H9 (cell line): ENCODE measurements at regions not wholly inside any gene's neighbourhood (a gene's known extent, or its start where the extent isn't known, plus 50 kb on each side); places are given as distances from the start of the nearest gene placed in this dataset.

Experiments
- DNase-seq: peaks from one replicate; pipeline ENCODE4 v3.0.0-alpha.2; 2017
- H2AFZ ChIP-seq: one replicate; pipeline ENCODE4 v1.6.1; 2013; ENCODE audit warnings: mild to moderate bottlenecking, low read length, control low read depth, moderate library complexity
- H2AK5ac ChIP-seq: 2 replicates; pipeline ENCODE4 v1.6.1; 2013; ENCODE audit warnings: low read length, control low read depth, mixed read lengths; ENCODE audit not compliant: insufficient read length
- H2BK120ac ChIP-seq: one replicate; pipeline ENCODE4 v1.6.1; 2013; ENCODE audit warnings: low read depth, mild to moderate bottlenecking, low read length, control low read depth, inconsistent platforms; ENCODE audit not compliant: poor library complexity, severe bottlenecking
- H2BK12ac ChIP-seq: 2 replicates; pipeline ENCODE4 v1.6.1; 2013; ENCODE audit warnings: low read length, control low read depth, mixed read lengths, low read depth; ENCODE audit not compliant: insufficient read length
- H2BK15ac ChIP-seq: 2 replicates; pipeline ENCODE4 v1.6.1; 2013; ENCODE audit warnings: low read depth, low read length, control low read depth
- H2BK20ac ChIP-seq: one replicate; pipeline ENCODE4 v1.6.1; 2013; ENCODE audit warnings: low read depth, mild to moderate bottlenecking, low read length, control low read depth, inconsistent platforms; ENCODE audit not compliant: poor library complexity, severe bottlenecking
- H2BK5ac ChIP-seq: 2 replicates; pipeline ENCODE4 v1.6.1; 2013; ENCODE audit warnings: low read length, control low read depth, mixed read lengths; ENCODE audit not compliant: insufficient read length
- H3K14ac ChIP-seq: 2 replicates; pipeline ENCODE4 v1.6.1; 2013; ENCODE audit warnings: low read length, control low read depth; ENCODE audit not compliant: insufficient read depth
- H3K18ac ChIP-seq: 2 replicates; pipeline ENCODE4 v1.6.1; 2013; ENCODE audit warnings: low read depth, mild to moderate bottlenecking, mixed read lengths, low read length, control low read depth; ENCODE audit not compliant: insufficient read length
- H3K23ac ChIP-seq: 2 replicates; pipeline ENCODE4 v1.6.1; 2013; ENCODE audit warnings: low read length, control low read depth, mixed read lengths, low read depth; ENCODE audit not compliant: insufficient read length
- H3K23me2 ChIP-seq: 2 replicates; pipeline ENCODE4 v1.6.1; 2013; ENCODE audit warnings: low read depth, mild to moderate bottlenecking, mixed read lengths, low read length, control low read depth; ENCODE audit not compliant: insufficient read length, poor library complexity, severe bottlenecking
- H3K27ac ChIP-seq: 2 replicates; pipeline ENCODE4 v1.5.1; 2013; ENCODE audit warnings: low read length, control low read depth, mixed read lengths, low read depth; ENCODE audit not compliant: insufficient read length
- H3K27me3 ChIP-seq: 2 replicates; pipeline ENCODE4 v1.6.1; 2013; ENCODE audit warnings: low read length, control low read depth, inconsistent platforms; ENCODE audit not compliant: insufficient read depth
- H3K4ac ChIP-seq: 2 replicates; pipeline ENCODE4 v1.6.1; 2013; ENCODE audit warnings: low read depth, mild to moderate bottlenecking, control low read depth, inconsistent platforms, low read length, moderate library complexity
- H3K4me1 ChIP-seq: 2 replicates; pipeline ENCODE4 v1.6.1; 2013; ENCODE audit warnings: low read length, control low read depth, inconsistent platforms; ENCODE audit not compliant: insufficient read depth
- H3K4me2 ChIP-seq: 2 replicates; pipeline ENCODE4 v1.6.1; 2013; ENCODE audit warnings: low read length, control low read depth, mixed read lengths; ENCODE audit not compliant: insufficient read length, insufficient read depth
- H3K56ac ChIP-seq: 2 replicates; pipeline ENCODE4 v1.6.1; 2013; ENCODE audit warnings: low read depth, mild to moderate bottlenecking, mixed read lengths, low read length, control low read depth; ENCODE audit not compliant: insufficient read length
- H3K79me1 ChIP-seq: 2 replicates; pipeline ENCODE4 v1.6.1; 2013; ENCODE audit warnings: low read depth, mild to moderate bottlenecking, moderate library complexity, low read length, control low read depth, inconsistent platforms; ENCODE audit not compliant: insufficient read depth, poor library complexity, severe bottlenecking
- H3K79me2 ChIP-seq: 2 replicates; pipeline ENCODE4 v1.6.1; 2013; ENCODE audit warnings: low read length, control low read depth, inconsistent platforms; ENCODE audit not compliant: insufficient read depth
- H3K9ac ChIP-seq: 2 replicates; pipeline ENCODE4 v1.6.1; 2013; ENCODE audit warnings: low read length, control low read depth, mixed read lengths; ENCODE audit not compliant: insufficient read length; ENCODE audit errors: extremely low read depth
- H3K9me3 ChIP-seq: one replicate; pipeline ENCODE4 v1.6.1; 2013; ENCODE audit warnings: low read depth, low read length, inconsistent platforms; ENCODE audit not compliant: control insufficient read depth
- H3T11ph ChIP-seq: one replicate; pipeline ENCODE4 v1.6.1; 2013; ENCODE audit warnings: mild to moderate bottlenecking, low read length, control low read depth, inconsistent platforms
- H4K20me1 ChIP-seq: one replicate; pipeline ENCODE4 v1.6.1; 2013; ENCODE audit not compliant: control insufficient read depth, insufficient read length, insufficient read depth
- H4K5ac ChIP-seq: 2 replicates; pipeline ENCODE4 v1.6.1; 2013; ENCODE audit warnings: low read depth, mild to moderate bottlenecking, mixed read lengths, low read length, control low read depth; ENCODE audit not compliant: insufficient read length
- H4K8ac ChIP-seq: replicated peaks from 2 replicates; pipeline ENCODE4 v1.6.1; 2013; ENCODE audit warnings: low read length, control low read depth, mixed read lengths, low read depth; ENCODE audit not compliant: insufficient read length
- H4K91ac ChIP-seq: 2 replicates; pipeline ENCODE4 v1.6.1; 2013; ENCODE audit warnings: low read depth, mild to moderate bottlenecking, moderate library complexity, mixed read lengths, low read length, control low read depth; ENCODE audit not compliant: insufficient read length
- H3K27ac Mint-ChIP-seq, 3 experiments: 2 replicates in 2 of 3; 3 replicates in 1 of 3; pipeline ENCODE4 v1.8.0; 2020 to 2021; ENCODE audit warnings: mixed read lengths in 3 of 3, mild to moderate bottlenecking in 1 of 3, moderate library complexity in 1 of 3
- H3K27me3 Mint-ChIP-seq: 2 replicates; pipeline ENCODE4 v1.8.0; 2021; ENCODE audit warnings: low read depth, mild to moderate bottlenecking, moderate library complexity, mixed read lengths
- H3K36me3 Mint-ChIP-seq, 3 experiments: 2 replicates in 2 of 3; 3 replicates in 1 of 3; pipeline ENCODE4 v1.8.0; 2020 to 2021; ENCODE audit warnings: low read depth in 3 of 3, mixed read lengths in 3 of 3; ENCODE audit not compliant: insufficient read depth in 1 of 3
- H3K4me1 Mint-ChIP-seq, 2 experiments: 2 replicates each; pipeline ENCODE4 v1.8.0; 2020; ENCODE audit warnings: mixed read lengths in 2 of 2
- H3K4me3 Mint-ChIP-seq, 2 experiments: 2 replicates in 1 of 2; 3 replicates in 1 of 2; pipeline ENCODE4 v1.8.0; 2020 to 2021; ENCODE audit warnings: mild to moderate bottlenecking in 2 of 2, mixed read lengths in 2 of 2, moderate library complexity in 1 of 2
- H3K9me3 Mint-ChIP-seq, 2 experiments: 2 replicates in 1 of 2; 3 replicates in 1 of 2; pipeline ENCODE4 v1.8.0; 2020; ENCODE audit warnings: mild to moderate bottlenecking in 2 of 2, mixed read lengths in 2 of 2, moderate library complexity in 1 of 2
- WGBS: extraction: QIAGEN DNeasy Blood & Tissue Kit; methylation state at CpG from one replicate; pipeline ENCODE4 v1.1.7; 2013; ENCODE audit warnings: missing lambda C conversion rate, low lambda C conversion rate, mixed read lengths; ENCODE audit not compliant: insufficient read length; ENCODE audit errors: extremely low coverage; 5-methylcytosine and 5-hydroxymethylcytosine counted together
- TF ChIP-seq, protein P1 (sequence below): fragments of 200-600 bp; sonication (generic); conservative IDR thresholded peaks from 3 replicates; pipeline ENCODE4 v1.8.0; 2021; ENCODE audit warnings: antibody characterized with exemption, mild to moderate bottlenecking

DNA sequence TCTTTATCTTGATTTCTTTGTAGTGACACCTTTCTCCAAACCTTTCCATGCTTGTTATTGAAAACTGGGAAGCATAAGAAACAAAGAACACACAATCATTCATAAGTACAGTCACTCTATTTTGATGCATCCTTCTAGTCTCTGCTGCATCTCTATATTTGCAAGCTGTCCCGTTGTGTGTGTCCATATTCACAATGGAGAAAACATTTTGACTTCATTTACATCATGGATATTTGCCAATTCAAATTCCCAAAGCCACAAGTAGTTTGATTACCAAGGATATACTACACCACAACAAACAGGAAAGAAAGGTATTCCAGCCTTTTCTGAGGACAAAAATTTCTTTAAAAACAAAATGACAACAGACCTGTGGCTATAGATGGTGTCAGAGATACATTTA, 673.8 kb downstream of the STIM2 start:
- WGBS, result no CpG with 5 or more reads among the region's 1 CpG
- no peaks in the 10 kb centered on the region for H3K79me2 ChIP-seq
- TF ChIP-seq, protein P1, sequence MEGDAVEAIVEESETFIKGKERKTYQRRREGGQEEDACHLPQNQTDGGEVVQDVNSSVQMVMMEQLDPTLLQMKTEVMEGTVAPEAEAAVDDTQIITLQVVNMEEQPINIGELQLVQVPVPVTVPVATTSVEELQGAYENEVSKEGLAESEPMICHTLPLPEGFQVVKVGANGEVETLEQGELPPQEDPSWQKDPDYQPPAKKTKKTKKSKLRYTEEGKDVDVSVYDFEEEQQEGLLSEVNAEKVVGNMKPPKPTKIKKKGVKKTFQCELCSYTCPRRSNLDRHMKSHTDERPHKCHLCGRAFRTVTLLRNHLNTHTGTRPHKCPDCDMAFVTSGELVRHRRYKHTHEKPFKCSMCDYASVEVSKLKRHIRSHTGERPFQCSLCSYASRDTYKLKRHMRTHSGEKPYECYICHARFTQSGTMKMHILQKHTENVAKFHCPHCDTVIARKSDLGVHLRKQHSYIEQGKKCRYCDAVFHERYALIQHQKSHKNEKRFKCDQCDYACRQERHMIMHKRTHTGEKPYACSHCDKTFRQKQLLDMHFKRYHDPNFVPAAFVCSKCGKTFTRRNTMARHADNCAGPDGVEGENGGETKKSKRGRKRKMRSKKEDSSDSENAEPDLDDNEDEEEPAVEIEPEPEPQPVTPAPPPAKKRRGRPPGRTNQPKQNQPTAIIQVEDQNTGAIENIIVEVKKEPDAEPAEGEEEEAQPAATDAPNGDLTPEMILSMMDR, result no peak
- no peak overlapping the region for H2BK12ac ChIP-seq
- no peak overlapping the region for H4K8ac ChIP-seq
- no peak overlapping the region for H2BK20ac ChIP-seq
- no peak overlapping the region for H4K5ac ChIP-seq
- H3K14ac ChIP-seq, result no peak overlapping the region
- H2BK15ac ChIP-seq, result no peak overlapping the region
- no peaks in the 10 kb centered on the region for H3K9me3 ChIP-seq
- no peaks in the 10 kb centered on the region for H3K27me3 Mint-ChIP-seq
- H4K91ac ChIP-seq, result no peak overlapping the region
- no peak overlapping the region for H3K27ac ChIP-seq
- no peaks in the 10 kb centered on the region for H3K79me1 ChIP-seq
- no peak overlapping the region for H2BK120ac ChIP-seq
- H3K23ac ChIP-seq, result no peak overlapping the region
- no peak overlapping the region for H3K56ac ChIP-seq
- H3K4me3 Mint-ChIP-seq, result no peak overlapping the region
- no peak overlapping the region for H3K9ac ChIP-seq
- H4K20me1 ChIP-seq, result no peaks in the 10 kb centered on the region
- no peak overlapping the region for H3T11ph ChIP-seq
- no peak overlapping the region for H2BK5ac ChIP-seq
- no peaks in the 10 kb centered on the region for H3K36me3 Mint-ChIP-seq
- DNase-seq, result no peak
- H3K23me2 ChIP-seq, result no peaks in the 10 kb centered on the region
- no peak overlapping the region for H2AK5ac ChIP-seq
- H3K27ac Mint-ChIP-seq, result no peak overlapping the region
- H3K9me3 Mint-ChIP-seq, result no peaks in the 10 kb centered on the region
- no peaks in the 10 kb centered on the region for H3K27me3 ChIP-seq
- no peak overlapping the region for H3K4me2 ChIP-seq
- H3K4me1 ChIP-seq, result no peaks in the 10 kb centered on the region
- peaks cover 4 to 6% of the 10 kb centered on the region in 2 experiments for H3K4me1 Mint-ChIP-seq
- H3K4ac ChIP-seq, result no peak overlapping the region
- no peak overlapping the region for H3K18ac ChIP-seq
- no peak overlapping the region for H2AFZ ChIP-seq
